ENCODE measurements at regions not wholly inside any gene's neighbourhood (a gene's known extent, or its start where the extent isn't known, plus 50 kb on each side); places are given as distances from the start of the nearest gene placed in this dataset.

DNA sequence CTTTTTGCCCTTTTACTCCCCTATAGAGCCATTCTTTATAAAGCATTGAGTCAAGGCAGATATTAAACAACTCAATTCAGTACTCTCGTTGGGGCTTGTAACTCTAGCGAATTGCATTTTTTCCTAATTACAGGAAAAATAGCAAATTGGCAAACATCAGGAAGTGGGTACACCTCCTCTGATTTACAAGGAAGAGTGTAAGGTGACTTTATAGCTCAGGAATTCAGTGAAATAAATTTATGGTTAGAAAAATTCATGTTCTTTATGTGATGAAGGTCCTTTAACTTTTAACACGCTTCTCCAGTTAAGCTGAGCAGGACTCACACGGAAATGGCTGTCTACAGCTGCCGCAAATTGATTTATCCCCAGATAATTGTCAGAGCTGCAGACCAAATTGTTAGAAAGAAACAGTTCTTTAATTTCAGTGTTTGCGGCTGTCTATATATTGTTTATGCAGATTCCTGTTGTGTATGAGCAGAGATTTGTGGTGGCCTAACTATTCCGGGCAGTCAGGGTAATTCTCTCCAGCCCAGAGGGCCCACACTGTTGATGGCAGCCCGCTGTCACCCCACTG is 151.1 kb upstream of the MKI67 start:
- no peak for DNase-seq (ENCODE audit: low spot score)
- Histone ChIP-seq H3K27me3 (peaks cover 15% of the 10 kb centered on the region), H3K36me3 (replicated peaks; ENCODE audit: insufficient read depth, low read depth) (no peaks in the 10 kb centered on the region), H3K4me1 (ENCODE audit: insufficient read depth) (no peaks in the 10 kb centered on the region), H3K27ac (no peak overlapping the region), H2AFZ (no peak overlapping the region), H3K79me2 (no peaks in the 10 kb centered on the region), H4K20me1 (ENCODE audit: insufficient read depth, poor library complexity, severe bottlenecking) (no peaks in the 10 kb centered on the region), H3K4me3 (no peak overlapping the region), H3K4me2 (no peak overlapping the region), H3K9me3 (ENCODE audit: low read depth) (no peaks in the 10 kb centered on the region), H3K9me2 (replicated peaks; ENCODE audit: insufficient read depth) (no peaks in the 10 kb centered on the region)
- WGBS (ENCODE audit: low lambda C conversion rate, missing lambda C conversion rate), result 83% methylated on average over 8 of the region's 8 CpGs
- TF ChIP-seq, protein P1, sequence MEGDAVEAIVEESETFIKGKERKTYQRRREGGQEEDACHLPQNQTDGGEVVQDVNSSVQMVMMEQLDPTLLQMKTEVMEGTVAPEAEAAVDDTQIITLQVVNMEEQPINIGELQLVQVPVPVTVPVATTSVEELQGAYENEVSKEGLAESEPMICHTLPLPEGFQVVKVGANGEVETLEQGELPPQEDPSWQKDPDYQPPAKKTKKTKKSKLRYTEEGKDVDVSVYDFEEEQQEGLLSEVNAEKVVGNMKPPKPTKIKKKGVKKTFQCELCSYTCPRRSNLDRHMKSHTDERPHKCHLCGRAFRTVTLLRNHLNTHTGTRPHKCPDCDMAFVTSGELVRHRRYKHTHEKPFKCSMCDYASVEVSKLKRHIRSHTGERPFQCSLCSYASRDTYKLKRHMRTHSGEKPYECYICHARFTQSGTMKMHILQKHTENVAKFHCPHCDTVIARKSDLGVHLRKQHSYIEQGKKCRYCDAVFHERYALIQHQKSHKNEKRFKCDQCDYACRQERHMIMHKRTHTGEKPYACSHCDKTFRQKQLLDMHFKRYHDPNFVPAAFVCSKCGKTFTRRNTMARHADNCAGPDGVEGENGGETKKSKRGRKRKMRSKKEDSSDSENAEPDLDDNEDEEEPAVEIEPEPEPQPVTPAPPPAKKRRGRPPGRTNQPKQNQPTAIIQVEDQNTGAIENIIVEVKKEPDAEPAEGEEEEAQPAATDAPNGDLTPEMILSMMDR (IDR thresholded peaks at IDR 0.05; ENCODE audit: poor library complexity), result no peak
- TF ChIP-seq EZH2 (IDR thresholded peaks at IDR 0.05; ENCODE audit: borderline replicate concordance) (no peak), EZH2phosphoT487 (IDR thresholded peaks at IDR 0.05; ENCODE audit: low read depth, severe bottlenecking, unreplicated experiment) (no peak)

DNA sequence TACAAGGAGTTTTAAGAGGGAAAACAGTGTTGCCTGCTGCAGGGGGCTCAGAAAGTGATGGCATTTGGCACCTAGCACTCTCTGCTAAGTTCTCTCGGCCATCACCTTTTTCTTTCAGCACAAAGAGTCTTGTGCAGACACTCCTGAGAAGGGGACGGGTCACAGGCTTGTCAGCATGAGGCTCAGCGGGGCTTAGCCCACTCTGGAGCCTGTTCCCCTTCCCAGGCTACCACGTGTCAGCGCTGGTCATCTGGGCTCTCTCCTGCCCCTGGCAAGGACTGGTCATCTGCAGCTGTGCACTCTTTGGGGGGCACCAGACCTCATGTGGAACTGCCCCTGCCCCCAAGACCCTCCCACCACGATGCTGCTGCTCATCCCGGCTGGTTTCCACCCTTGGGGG is 152.1 kb upstream of the MKI67 start:
- Histone ChIP-seq H3K36me3 (replicated peaks; ENCODE audit: insufficient read depth, low read depth) (no peaks in the 10 kb centered on the region), H3K4me1 (ENCODE audit: insufficient read depth) (no peaks in the 10 kb centered on the region), H3K27ac (no peak overlapping the region), H3K79me2 (no peaks in the 10 kb centered on the region), H3K9me3 (ENCODE audit: low read depth) (no peaks in the 10 kb centered on the region), H3K4me2 (no peak overlapping the region), H2AFZ (no peak overlapping the region), H3K4me3 (no peak overlapping the region), H3K9me2 (replicated peaks; ENCODE audit: insufficient read depth) (no peaks in the 10 kb centered on the region), H4K20me1 (ENCODE audit: insufficient read depth, poor library complexity, severe bottlenecking) (no peaks in the 10 kb centered on the region), H3K27me3 (peaks cover 15% of the 10 kb centered on the region)
- DNase-seq (ENCODE audit: low spot score), result no peak
- 43% methylated on average over 7 of the region's 7 CpGs for WGBS (ENCODE audit: low lambda C conversion rate, missing lambda C conversion rate)
- TF ChIP-seq EZH2phosphoT487 (IDR thresholded peaks at IDR 0.05; ENCODE audit: low read depth, severe bottlenecking, unreplicated experiment) (no peak), EZH2 (IDR thresholded peaks at IDR 0.05; ENCODE audit: borderline replicate concordance) (no peak)
- TF ChIP-seq, protein P1 (IDR thresholded peaks at IDR 0.05; ENCODE audit: poor library complexity), result no peak

DNA sequence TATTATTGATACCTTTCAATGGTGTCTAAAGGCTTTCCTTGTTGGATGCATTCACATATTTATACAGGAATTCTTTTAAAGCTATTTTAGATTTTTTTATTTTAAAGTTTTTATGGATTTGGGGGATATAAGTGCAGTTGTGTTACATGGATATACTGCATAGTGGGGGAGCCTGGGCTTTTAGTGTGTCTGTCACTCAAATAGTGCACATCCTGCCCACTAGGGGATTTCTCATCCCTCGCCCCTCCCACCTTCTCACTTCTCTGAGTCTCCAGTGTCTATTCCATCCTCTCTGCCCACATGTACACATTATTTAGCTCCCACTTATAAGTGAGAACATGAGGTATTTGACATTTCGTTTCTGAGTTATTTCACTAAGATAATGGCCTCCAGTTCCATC is 154.0 kb upstream of the MKI67 start:
- no peaks in the 10 kb centered on the region for H4K20me1 ChIP-seq (ENCODE audit: insufficient read depth, poor library complexity, severe bottlenecking)
- no peak overlapping the region for H3K4me2 ChIP-seq
- no peaks in the 10 kb centered on the region for H3K4me1 ChIP-seq (ENCODE audit: insufficient read depth)
- WGBS (ENCODE audit: low lambda C conversion rate, missing lambda C conversion rate), result 73% methylated on average over 2 of the region's 2 CpGs
- no peak overlapping the region for H3K27ac ChIP-seq
- no peaks in the 10 kb centered on the region for H3K36me3 ChIP-seq (replicated peaks; ENCODE audit: insufficient read depth, low read depth)
- H3K9me3 ChIP-seq (ENCODE audit: low read depth), result no peaks in the 10 kb centered on the region
- H3K4me3 ChIP-seq, result no peak overlapping the region
- no peak for DNase-seq (ENCODE audit: low spot score)
- peaks cover 33% of the 10 kb centered on the region for H3K27me3 ChIP-seq
- no peak overlapping the region for H2AFZ ChIP-seq
- no peaks in the 10 kb centered on the region for H3K79me2 ChIP-seq
- no peak for TF ChIP-seq EZH2 (IDR thresholded peaks at IDR 0.05; ENCODE audit: borderline replicate concordance)
- H3K9me2 ChIP-seq (replicated peaks; ENCODE audit: insufficient read depth), result no peaks in the 10 kb centered on the region

DNA sequence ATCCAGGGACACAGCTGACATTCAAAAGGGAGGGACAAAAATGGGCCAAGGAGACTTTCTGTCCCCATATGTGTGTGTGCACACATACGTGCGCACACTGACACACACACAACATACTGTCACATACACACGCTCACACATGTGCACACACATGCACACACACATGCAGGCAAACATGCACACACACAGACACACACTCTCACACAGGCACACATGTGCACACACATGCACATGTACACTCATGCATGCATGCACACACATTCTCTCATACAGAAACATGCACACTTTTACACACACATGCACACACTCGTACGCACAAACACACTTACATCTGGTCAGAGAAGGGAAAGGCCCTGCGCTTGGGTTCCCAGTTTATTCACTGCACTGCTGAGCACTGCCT is 155.1 kb upstream of the MKI67 start:
- H3K9me3 ChIP-seq (ENCODE audit: low read depth), result no peaks in the 10 kb centered on the region
- H3K27me3 ChIP-seq, result peaks cover 40% of the 10 kb centered on the region
- H3K79me2 ChIP-seq, result no peaks in the 10 kb centered on the region
- no peaks in the 10 kb centered on the region for H3K36me3 ChIP-seq (replicated peaks; ENCODE audit: insufficient read depth, low read depth)
- H3K4me1 ChIP-seq (ENCODE audit: insufficient read depth), result no peaks in the 10 kb centered on the region
- 70% methylated on average over 6 of the region's 6 CpGs for WGBS (ENCODE audit: low lambda C conversion rate, missing lambda C conversion rate)
- no peaks in the 10 kb centered on the region for H3K9me2 ChIP-seq (replicated peaks; ENCODE audit: insufficient read depth)
- no peaks in the 10 kb centered on the region for H4K20me1 ChIP-seq (ENCODE audit: insufficient read depth, poor library complexity, severe bottlenecking)
- DNase-seq (ENCODE audit: low spot score), result no peak
- no peak overlapping the region for H3K27ac ChIP-seq
- H2AFZ ChIP-seq, result no peak overlapping the region
- H3K4me3 ChIP-seq, result no peak overlapping the region
- no peak for TF ChIP-seq EZH2 (IDR thresholded peaks at IDR 0.05; ENCODE audit: borderline replicate concordance)
- TF ChIP-seq, protein P1 (IDR thresholded peaks at IDR 0.05; ENCODE audit: poor library complexity), result no peak
- TF ChIP-seq EZH2phosphoT487 (IDR thresholded peaks at IDR 0.05; ENCODE audit: low read depth, severe bottlenecking, unreplicated experiment), result no peak
- H3K4me2 ChIP-seq, result no peak overlapping the region
